H1 (cell line): ENCODE measurements at regions not wholly inside any gene's neighbourhood (a gene's known extent, or its start where the extent isn't known, plus 50 kb on each side); places are given as distances from the start of the nearest gene placed in this dataset.

ENCODE experiments used
- CTCF ChIA-PET: fragments of 300-600 bp; sonication (Branson Sonifier 250); formaldehyde crosslinking; loops from one replicate; lab custom pipeline; 2021; ENCODE audit not compliant: partially characterized antibody; lab: Charles Lee
- POLR2A ChIA-PET: fragments of 300-600 bp; sonication (Branson Sonifier 250); formaldehyde crosslinking; loops from one replicate; lab custom pipeline; 2021; ENCODE audit warnings: inconsistent platforms; ENCODE audit not compliant: partially characterized antibody; lab: Charles Lee
- DNase-seq, 2 experiments: peaks; one replicate each; pipeline versions ENCODE4 v3.0.0 to v3.0.0-alpha.2; 2010 to 2022; ENCODE audit warnings: low spot score in 2 of 2, low read depth in 1 of 2, mixed read lengths in 1 of 2
- FAIRE-seq: peaks from 2 replicates; lab custom pipeline; 2011; peaks lifted over from hg19 to GRCh38; lab: Jason Lieb, UNC
- H2AFZ ChIP-seq: 2 replicates; pipeline ENCODE4 v1.8.1; 2012; ENCODE audit warnings: low read length, inconsistent platforms
- H2AK5ac ChIP-seq: 2 replicates; pipeline ENCODE4 v1.6.1; 2013; ENCODE audit warnings: low read depth, low read length
- H2BK120ac ChIP-seq: replicated peaks from 2 replicates; pipeline ENCODE3; 2013; ENCODE audit warnings: low read depth, low read length, inconsistent platforms
- H2BK12ac ChIP-seq: 2 replicates; pipeline ENCODE4 v1.6.1; 2013; ENCODE audit warnings: low read depth, low read length
- H2BK15ac ChIP-seq: 2 replicates; pipeline ENCODE4 v1.6.1; 2013; ENCODE audit warnings: low read length
- H2BK20ac ChIP-seq: 2 replicates; pipeline ENCODE4 v1.6.1; 2013; ENCODE audit warnings: low read length
- H2BK5ac ChIP-seq: 2 replicates; pipeline ENCODE4 v1.6.1; 2013; ENCODE audit warnings: low read depth, low read length
- H3K14ac ChIP-seq: 2 replicates; pipeline ENCODE4 v1.6.1; 2013; ENCODE audit warnings: inconsistent platforms; ENCODE audit not compliant: insufficient read length
- H3K18ac ChIP-seq: 2 replicates; pipeline ENCODE4 v1.6.1; 2013; ENCODE audit warnings: low read length; ENCODE audit errors: extremely low read depth
- H3K23ac ChIP-seq: 2 replicates; pipeline ENCODE4 v1.6.1; 2013; ENCODE audit warnings: inconsistent platforms; ENCODE audit not compliant: insufficient read length
- H3K23me2 ChIP-seq: 2 replicates; pipeline ENCODE4 v1.6.1; 2013; ENCODE audit warnings: low read depth, low read length
- H3K27ac ChIP-seq: 2 replicates; pipeline ENCODE4 v1.6.1; 2011; ENCODE audit warnings: low read depth, low read length, inconsistent platforms
- H3K27me3 ChIP-seq, 4 experiments: replicated peaks in 1 of 4; 1 replicate in 1 of 4; 2 replicates in 3 of 4; pipeline versions ENCODE4 v1.6.1 to v1.8.1; 2011 to 2013; ENCODE audit warnings: low read length in 3 of 4, mild to moderate bottlenecking in 3 of 4, inconsistent platforms in 2 of 4, mixed read lengths in 2 of 4, moderate library complexity in 1 of 4; ENCODE audit not compliant: control insufficient read depth in 3 of 4, insufficient read depth in 3 of 4; ENCODE audit errors: extremely low read depth in 1 of 4
- H3K36me3 ChIP-seq, 4 experiments: 2 replicates each; pipeline versions ENCODE4 v1.6.1 to v1.8.1; 2011 to 2013; ENCODE audit warnings: mild to moderate bottlenecking in 4 of 4, low read length in 3 of 4, moderate library complexity in 2 of 4, control low read depth in 1 of 4, inconsistent platforms in 1 of 4; ENCODE audit not compliant: insufficient read depth in 4 of 4, control insufficient read depth in 2 of 4
- H3K4ac ChIP-seq: replicated peaks from 2 replicates; pipeline ENCODE3; 2013; ENCODE audit warnings: low read length, low read depth, mixed read lengths, inconsistent platforms; ENCODE audit not compliant: insufficient read length
- H3K4me1 ChIP-seq, 4 experiments: replicated peaks in 1 of 4; 1 replicate in 1 of 4; 2 replicates in 3 of 4; pipeline versions ENCODE4 v1.6.1 to v1.8.1; 2011 to 2013; ENCODE audit warnings: low read length in 3 of 4, inconsistent platforms in 2 of 4, mixed read lengths in 1 of 4; ENCODE audit not compliant: insufficient read depth in 4 of 4, control insufficient read depth in 3 of 4
- H3K4me2 ChIP-seq, 2 experiments: 2 replicates each; pipeline versions ENCODE4 v1.6.1 to v1.8.1; 2011 to 2013; ENCODE audit warnings: low read depth in 2 of 2, low read length in 2 of 2, control low read depth in 1 of 2, inconsistent platforms in 1 of 2, mild to moderate bottlenecking in 1 of 2; ENCODE audit not compliant: insufficient read depth in 1 of 2
- H3K4me3 ChIP-seq, 4 experiments: fragments of 200-600, 300-600 bp in 1 of 4; sonication (generic), shearing (Covaris generic), sonication (Bioruptor Twin) in 1 of 4; 2 replicates each; pipeline versions ENCODE4 v1.5.1 to v1.8.1; 2011 to 2016; ENCODE audit warnings: low read length in 4 of 4, low read depth in 3 of 4, control low read depth in 2 of 4, inconsistent platforms in 2 of 4, mild to moderate bottlenecking in 2 of 4, mixed read lengths in 1 of 4, moderate library complexity in 1 of 4; ENCODE audit not compliant: insufficient read depth in 2 of 4; ENCODE audit errors: extremely low read depth in 1 of 4
- H3K56ac ChIP-seq: replicated peaks from 2 replicates; pipeline ENCODE3; 2013; ENCODE audit warnings: low read depth, mild to moderate bottlenecking, mixed read lengths, low read length, inconsistent platforms; ENCODE audit not compliant: insufficient read length
- H3K79me1 ChIP-seq: 2 replicates; pipeline ENCODE4 v1.6.1; 2013; ENCODE audit warnings: low read depth, low read length, control low read depth
- H3K79me2 ChIP-seq, 2 experiments: 2 replicates each; pipeline versions ENCODE4 v1.6.1 to v1.8.1; 2012 to 2013; ENCODE audit warnings: low read length in 2 of 2, mild to moderate bottlenecking in 2 of 2, inconsistent platforms in 1 of 2; ENCODE audit not compliant: insufficient read depth in 2 of 2, control insufficient read depth in 1 of 2
- H3K9ac ChIP-seq, 4 experiments: replicated peaks in 1 of 4; 1 replicate in 1 of 4; 2 replicates in 3 of 4; pipeline versions ENCODE4 v1.6.1 to v1.8.1; 2011 to 2013; ENCODE audit warnings: low read depth in 3 of 4, low read length in 3 of 4, control low read depth in 2 of 4, mild to moderate bottlenecking in 2 of 4, moderate library complexity in 2 of 4, inconsistent platforms in 1 of 4; ENCODE audit errors: extremely low read depth in 1 of 4
- H3K9me3 ChIP-seq, 2 experiments: 2 replicates each; pipeline versions ENCODE4 v1.6.1 to v1.8.1; 2012 to 2013; ENCODE audit warnings: mild to moderate bottlenecking in 2 of 2, moderate library complexity in 2 of 2, control low read depth in 1 of 2, inconsistent platforms in 1 of 2, low read depth in 1 of 2, low read length in 1 of 2, mixed read lengths in 1 of 2; ENCODE audit not compliant: insufficient read depth in 2 of 2
- H4K20me1 ChIP-seq, 2 experiments: replicated peaks in 1 of 2; 2 replicates each; pipeline versions ENCODE3 to v1.8.1; 2011 to 2013; ENCODE audit warnings: inconsistent platforms in 2 of 2, low read length in 2 of 2, mild to moderate bottlenecking in 1 of 2; ENCODE audit not compliant: insufficient read depth in 2 of 2, control insufficient read depth in 1 of 2
- H4K5ac ChIP-seq: 2 replicates; pipeline ENCODE4 v1.6.1; 2013; ENCODE audit warnings: low read length, low read depth, mixed read lengths, inconsistent platforms; ENCODE audit not compliant: insufficient read length
- H4K8ac ChIP-seq: 2 replicates; pipeline ENCODE4 v1.8.0; 2013; ENCODE audit warnings: mild to moderate bottlenecking, moderate library complexity, low read length, inconsistent platforms; ENCODE audit not compliant: insufficient read depth; ENCODE audit errors: extremely low read depth
- H4K91ac ChIP-seq: replicated peaks from 2 replicates; pipeline ENCODE3; 2013; ENCODE audit warnings: low read length, mixed read lengths, inconsistent platforms; ENCODE audit not compliant: insufficient read length
- BRCA1 ChIP-seq: IDR thresholded peaks from 2 replicates; pipeline ENCODE4 v1.6.1; 2012; ENCODE audit warnings: low read depth, low read length, improper control_type of control experiment
- CBX8 ChIP-seq: fragments of 300-800, 300-1000 bp; sonication (generic); IDR thresholded peaks from 2 replicates; pipeline ENCODE4 v1.7.1; 2016; ENCODE audit warnings: low read depth, low read length, borderline replicate concordance
- CEBPB ChIP-seq: IDR thresholded peaks from 2 replicates; pipeline ENCODE4 v1.6.1; 2012; ENCODE audit warnings: low read depth, low read length
- CHD2 ChIP-seq: IDR thresholded peaks from 2 replicates; pipeline ENCODE4 v1.6.1; 2012; ENCODE audit warnings: low read length, improper control_type of control experiment
- EZH2 ChIP-seq: fragments of 200-600 bp; sonication (generic); IDR thresholded peaks from 2 replicates; pipeline ENCODE4 v1.7.1; 2012; ENCODE audit warnings: low read depth, mild to moderate bottlenecking, moderate library complexity, low read length, inconsistent platforms; ENCODE audit not compliant: severe bottlenecking
- FOSL1 ChIP-seq: IDR thresholded peaks from 2 replicates; pipeline ENCODE4 v1.6.1; 2011; ENCODE audit warnings: mild to moderate bottlenecking, low read depth, low read length, moderate library complexity; ENCODE audit not compliant: insufficient read depth
- POLR2AphosphoS5 ChIP-seq: IDR thresholded peaks from 2 replicates; pipeline ENCODE4 v1.6.1; 2011; ENCODE audit warnings: low read depth, low read length
- WGBS, 2 experiments: shearing (Covaris generic) in 1 of 2; methylation state at CpG; one replicate each; pipeline versions ENCODE4 v1.1.6 to v1.1.7; 2013 to 2015; ENCODE audit warnings: low lambda C conversion rate in 2 of 2, mixed read lengths in 2 of 2, inconsistent platforms in 1 of 2, low coverage in 1 of 2, missing lambda C conversion rate in 1 of 2; ENCODE audit not compliant: insufficient replicate concordance in 2 of 2, insufficient coverage in 1 of 2, insufficient read length in 1 of 2; ENCODE audit errors: extremely low coverage in 1 of 2, missing lambda C conversion rate in 1 of 2; 5-methylcytosine and 5-hydroxymethylcytosine counted together

GRCh38 chr18:64254399-64255093, 105.7 kb upstream of the LINC00305 start:
- no peaks in the 10 kb centered on the region for H3K23me2 ChIP-seq
- H3K56ac ChIP-seq, result no peak overlapping the region
- no peak overlapping the region for H2AK5ac ChIP-seq
- no peaks in the 10 kb centered on the region for H3K79me1 ChIP-seq
- no peak overlapping the region for H4K8ac ChIP-seq
- H2BK5ac ChIP-seq, result no peak overlapping the region
- ChIA-PET CTCF (interaction anchor here (0.9 to 1.3 kb wide), 2 partner anchors 155 to 217 kb away, joined by 3 read pairs; no protein-coding TSS in a partner anchor), POLR2A (no interaction called here)
- no peak overlapping the region for H4K91ac ChIP-seq
- H2BK120ac ChIP-seq, result no peak overlapping the region
- H3K27me3 ChIP-seq, result no peaks in the 10 kb centered on the region; a peak in 1 of 7 replicates
- H2AFZ ChIP-seq, result no peak overlapping the region
- no peak overlapping the region for H3K4me3 ChIP-seq
- no peak overlapping the region for H3K9ac ChIP-seq
- H3K36me3 ChIP-seq, result no peaks in the 10 kb centered on the region
- H3K79me2 ChIP-seq, result no peaks in the 10 kb centered on the region
- H4K20me1 ChIP-seq, result no peaks in the 10 kb centered on the region
- no peak overlapping the region for H3K18ac ChIP-seq
- H3K4me2 ChIP-seq, result no peak overlapping the region
- no peak overlapping the region for H2BK15ac ChIP-seq
- H3K9me3 ChIP-seq, result no peaks in the 10 kb centered on the region
- no peak overlapping the region for H2BK20ac ChIP-seq
- no peak overlapping the region for H3K14ac ChIP-seq
- no peak for FAIRE-seq
- no peak for TF ChIP-seq CEBPB
- TF ChIP-seq POLR2AphosphoS5, result no peak
- TF ChIP-seq CHD2, result no peak
- TF ChIP-seq CBX8, result no peak
- no peak for TF ChIP-seq EZH2
- no peak for TF ChIP-seq BRCA1
- no peak for TF ChIP-seq FOSL1
- H4K5ac ChIP-seq, result no peak overlapping the region
- H3K4ac ChIP-seq, result no peak overlapping the region
- H2BK12ac ChIP-seq, result no peak overlapping the region
- DNase-seq, result no peak
- no peak overlapping the region for H3K23ac ChIP-seq
- 90% methylated on average over 2 of the region's 2 CpGs; no CpG with 5 or more reads in 1 of the 2 experiments for WGBS, 2 experiments
- no peak overlapping the region for H3K27ac ChIP-seq
- no peaks in the 10 kb centered on the region for H3K4me1 ChIP-seq
